ENCODE measurements at regions not wholly inside any gene's neighbourhood (a gene's known extent, or its start where the extent isn't known, plus 50 kb on each side); places are given as distances from the start of the nearest gene placed in this dataset.

DNA sequence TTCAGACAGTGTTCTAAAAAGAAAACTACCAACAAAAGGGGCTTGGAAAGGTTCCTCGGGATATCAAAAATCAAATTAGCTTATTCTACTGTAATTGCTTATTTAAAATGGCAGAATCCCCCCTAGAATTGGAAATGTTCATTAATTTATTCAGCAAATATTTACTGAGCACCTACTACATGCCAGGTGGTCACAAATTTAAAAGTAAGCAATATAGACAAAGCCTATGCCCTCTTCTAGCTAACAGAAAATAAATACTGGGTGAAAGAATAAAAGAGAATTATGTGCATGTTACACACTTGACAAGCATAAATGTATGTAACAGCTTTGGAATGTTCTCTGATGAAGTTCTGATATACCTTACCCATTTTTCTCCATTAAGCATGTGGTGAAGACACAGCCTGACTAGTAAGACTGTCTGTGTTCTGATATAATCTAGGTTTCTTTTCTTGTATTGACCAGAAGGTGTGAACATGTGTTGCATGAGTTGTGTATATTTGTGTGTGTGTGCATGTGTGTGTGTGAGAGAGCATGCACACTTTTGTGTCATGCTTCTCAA is 606.7 kb upstream of the CITED2 start:
- TF ChIP-seq CTCF (conservative IDR thresholded peaks at IDR 0.05; ENCODE audit: low read depth, low read length) (no peak), EZH2 (IDR thresholded peaks at IDR 0.05; ENCODE audit: borderline replicate concordance, low read depth, low read length, poor library complexity, severe bottlenecking) (no peak)

All from A673 (cell line).